Sigmoid colon (tissue), 4 donors: ENCODE measurements at regions not wholly inside any gene's neighbourhood (a gene's known extent, or its start where the extent isn't known, plus 50 kb on each side); places are given as distances from the start of the nearest gene placed in this dataset.
"Not testable (repeated sequence)": the region's sequence is repeated elsewhere in the genome, so short reads cannot be mapped to it uniquely, and the experiment has no call there.

Source experiments
- CTCF ChIP-seq, 4 experiments: fragments of 450-650 bp in 3 of 4; fragments of 200-600 bp in 1 of 4; IDR thresholded peaks; one replicate each; pipeline ENCODE4 v1.5.1; 2016 to 2019; ENCODE audit warnings: antibody characterized with exemption in 4 of 4, mild to moderate bottlenecking in 3 of 4, moderate library complexity in 2 of 4
- EP300 ChIP-seq, 4 donors: sonication (generic); formaldehyde crosslinking; IDR thresholded peaks; one replicate each; pipeline ENCODE4 v1.6.1; 2017; ENCODE audit warnings: antibody characterized with exemption in 4 of 4
- POLR2A ChIP-seq, 2 donors: fragments of 450-650 bp; IDR thresholded peaks; one replicate each; pipeline ENCODE4 v1.6.1; 2016; ENCODE audit warnings: antibody characterized with exemption in 2 of 2, mild to moderate bottlenecking in 2 of 2, moderate library complexity in 2 of 2
- POLR2AphosphoS5 ChIP-seq, 4 donors: sonication (generic); formaldehyde crosslinking; IDR thresholded peaks; one replicate each; pipeline ENCODE4 v1.6.1; 2017; ENCODE audit warnings: antibody characterized with exemption in 4 of 4

GRCh38 chr9:67720491-67720890, 138.2 kb upstream of the ANKRD20A1 start:
- TF ChIP-seq CTCF, POLR2A, EP300, POLR2AphosphoS5 (IDR thresholded peaks at IDR 0.05): not testable (repeated sequence)
